DMS114 treated with DMSO at 0.1 percent for 48 hours (cell line): ENCODE measurements at regions not wholly inside any gene's neighbourhood (a gene's known extent, or its start where the extent isn't known, plus 50 kb on each side); places are given as distances from the start of the nearest gene placed in this dataset.

Experiments used
- DNase-seq: peaks from one replicate; lab custom pipeline; 2025; ENCODE audit not compliant: unreplicated experiment; lab: John Stamatoyannopoulos, UW

GRCh38 chr9:121550041-121550440, 50.4 kb upstream of the GGTA1 start:
- DNase-seq, result no peak

GRCh38 chr9:121550569-121551512, 51.2 kb upstream of the GGTA1 start:
- peak; percentile 32 for DNase-seq

- DNase-seq, result no peak
Observed at GRCh38 chr9:121551985-121552753, 52.5 kb upstream of the GGTA1 start.

GRCh38 chr9:121556082-121556481, 56.4 kb upstream of the GGTA1 start:
- no peak for DNase-seq

- DNase-seq, result no peak
Observed at GRCh38 chr9:121556580-121556979, 56.9 kb upstream of the GGTA1 start.

- DNase-seq, result no peak
Observed at GRCh38 chr9:121557581-121558447, 58.2 kb upstream of the GGTA1 start.

- DNase-seq, result no peak
Observed at GRCh38 chr9:121558473-121558872, 58.8 kb upstream of the GGTA1 start.

- no peak for DNase-seq
Observed at GRCh38 chr9:121559183-121559582, 59.5 kb upstream of the GGTA1 start.

GRCh38 chr9:121560921-121561320, 61.3 kb upstream of the GGTA1 start:
- DNase-seq, result no peak

GRCh38 chr9:121561385-121562222, 62.0 kb upstream of the GGTA1 start:
- DNase-seq, result no peak

GRCh38 chr9:121562301-121562700, 62.7 kb upstream of the GGTA1 start:
- no peak for DNase-seq

GRCh38 chr9:121563425-121563824, 63.8 kb upstream of the GGTA1 start:
- no peak for DNase-seq

- no peak for DNase-seq
Observed at GRCh38 chr9:121563881-121564460, 64.3 kb upstream of the GGTA1 start.

- no peak for DNase-seq
Observed at GRCh38 chr9:121564504-121565260, 65.0 kb upstream of the GGTA1 start.

- DNase-seq, result no peak
Observed at GRCh38 chr9:121566481-121567465, 67.1 kb upstream of the GGTA1 start.

GRCh38 chr9:121567500-121568342, 68.1 kb upstream of the GGTA1 start:
- no peak for DNase-seq
